ENCODE measurements at regions not wholly inside any gene's neighbourhood (a gene's known extent, or its start where the extent isn't known, plus 50 kb on each side); places are given as distances from the start of the nearest gene placed in this dataset.

DNA sequence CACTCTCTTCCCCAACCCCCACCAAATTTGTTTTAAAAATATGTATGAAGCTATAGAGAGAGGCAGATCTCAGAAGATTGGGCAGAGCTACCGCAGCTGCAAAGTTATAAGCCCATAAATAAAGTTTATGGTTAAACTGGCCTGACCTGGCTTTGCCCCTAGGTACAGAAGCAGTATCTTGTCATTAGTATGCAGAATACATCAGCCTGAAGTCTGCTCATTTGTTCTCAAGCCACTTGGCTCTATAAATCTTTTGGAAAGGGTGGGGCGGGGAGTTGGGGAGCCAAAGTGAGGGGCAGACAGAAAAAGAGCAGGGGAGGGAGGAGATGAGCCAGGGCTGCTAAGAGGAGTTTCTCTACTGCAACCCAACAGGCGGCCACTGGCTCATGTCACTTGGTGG lies 113.2 kb downstream of the SOX9 start:
- TF ChIP-seq EZH2phosphoT487 (conservative IDR thresholded peaks at IDR 0.05; ENCODE audit: low read length): no peak
- TF ChIP-seq, protein P1, sequence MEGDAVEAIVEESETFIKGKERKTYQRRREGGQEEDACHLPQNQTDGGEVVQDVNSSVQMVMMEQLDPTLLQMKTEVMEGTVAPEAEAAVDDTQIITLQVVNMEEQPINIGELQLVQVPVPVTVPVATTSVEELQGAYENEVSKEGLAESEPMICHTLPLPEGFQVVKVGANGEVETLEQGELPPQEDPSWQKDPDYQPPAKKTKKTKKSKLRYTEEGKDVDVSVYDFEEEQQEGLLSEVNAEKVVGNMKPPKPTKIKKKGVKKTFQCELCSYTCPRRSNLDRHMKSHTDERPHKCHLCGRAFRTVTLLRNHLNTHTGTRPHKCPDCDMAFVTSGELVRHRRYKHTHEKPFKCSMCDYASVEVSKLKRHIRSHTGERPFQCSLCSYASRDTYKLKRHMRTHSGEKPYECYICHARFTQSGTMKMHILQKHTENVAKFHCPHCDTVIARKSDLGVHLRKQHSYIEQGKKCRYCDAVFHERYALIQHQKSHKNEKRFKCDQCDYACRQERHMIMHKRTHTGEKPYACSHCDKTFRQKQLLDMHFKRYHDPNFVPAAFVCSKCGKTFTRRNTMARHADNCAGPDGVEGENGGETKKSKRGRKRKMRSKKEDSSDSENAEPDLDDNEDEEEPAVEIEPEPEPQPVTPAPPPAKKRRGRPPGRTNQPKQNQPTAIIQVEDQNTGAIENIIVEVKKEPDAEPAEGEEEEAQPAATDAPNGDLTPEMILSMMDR (IDR thresholded peaks at IDR 0.05; ENCODE audit: insufficient read depth, low read length, poor library complexity, severe bottlenecking): no peak
- H3K4me2 ChIP-seq (ENCODE audit: low read depth, low read length, poor library complexity, severe bottlenecking): no peak overlapping the region
- no peaks in the 10 kb centered on the region for H3K9me3 ChIP-seq (ENCODE audit: insufficient read depth, low read length)
- no peak overlapping the region for H3K9ac ChIP-seq (ENCODE audit: low read length)
- no peaks in the 10 kb centered on the region for H3K36me3 ChIP-seq (ENCODE audit: low read length)
- H3K79me2 ChIP-seq (ENCODE audit: insufficient read depth, low read length): no peaks in the 10 kb centered on the region
- no peaks in the 10 kb centered on the region for H3K27me3 ChIP-seq (ENCODE audit: low read length)
- no peaks in the 10 kb centered on the region for H3F3A ChIP-seq (ENCODE audit: insufficient read depth)
- H3K9me2 ChIP-seq (replicated peaks; ENCODE audit: insufficient read depth, low read length): no peaks in the 10 kb centered on the region
- H2AFZ ChIP-seq (ENCODE audit: low read depth, low read length, severe bottlenecking): no peak overlapping the region
- no peak overlapping the region for H3K4me3 ChIP-seq (ENCODE audit: insufficient read depth, low read length, poor library complexity, severe bottlenecking)
- no peak overlapping the region for H3K27ac ChIP-seq (ENCODE audit: low read depth, low read length)
- H4K20me1 ChIP-seq (ENCODE audit: low read depth, low read length): no peaks in the 10 kb centered on the region

DNA sequence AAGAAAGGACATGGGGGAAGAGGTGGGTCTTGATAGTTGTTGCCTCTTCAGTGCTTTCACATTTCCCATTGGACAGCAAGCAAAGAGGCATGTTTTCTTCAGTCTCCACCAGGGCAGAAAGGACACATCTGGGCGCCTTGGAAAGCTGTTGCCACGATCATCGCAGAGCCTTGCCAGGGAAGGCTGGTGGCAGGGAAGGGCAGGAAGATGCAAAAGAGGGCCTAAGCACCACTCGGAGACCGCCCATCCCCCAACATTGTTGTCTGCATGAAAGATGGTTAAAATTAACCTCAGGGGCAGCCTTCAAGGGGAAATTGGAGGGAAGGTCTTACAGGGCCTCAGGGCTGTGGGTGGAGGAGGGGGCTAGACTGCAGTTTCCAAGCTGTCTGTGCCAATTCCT lies 114.2 kb downstream of the SOX9 start:
- TF ChIP-seq EZH2phosphoT487 (conservative IDR thresholded peaks at IDR 0.05; ENCODE audit: low read length): no peak
- TF ChIP-seq, protein P1 (IDR thresholded peaks at IDR 0.05; ENCODE audit: insufficient read depth, low read length, poor library complexity, severe bottlenecking): no peak
- Histone ChIP-seq H3K9me3 (ENCODE audit: insufficient read depth, low read length) (no peaks in the 10 kb centered on the region), H3F3A (ENCODE audit: insufficient read depth) (no peaks in the 10 kb centered on the region), H3K36me3 (ENCODE audit: low read length) (no peaks in the 10 kb centered on the region), H3K4me3 (ENCODE audit: insufficient read depth, low read length, poor library complexity, severe bottlenecking) (no peak overlapping the region), H3K9me2 (replicated peaks; ENCODE audit: insufficient read depth, low read length) (no peaks in the 10 kb centered on the region), H3K9ac (ENCODE audit: low read length) (no peak overlapping the region), H3K4me2 (ENCODE audit: low read depth, low read length, poor library complexity, severe bottlenecking) (no peak overlapping the region), H3K27me3 (ENCODE audit: low read length) (no peaks in the 10 kb centered on the region), H3K27ac (ENCODE audit: low read depth, low read length) (no peak overlapping the region), H3K79me2 (ENCODE audit: insufficient read depth, low read length) (no peaks in the 10 kb centered on the region), H4K20me1 (ENCODE audit: low read depth, low read length) (no peaks in the 10 kb centered on the region), H2AFZ (ENCODE audit: low read depth, low read length, severe bottlenecking) (no peak overlapping the region)

DNA sequence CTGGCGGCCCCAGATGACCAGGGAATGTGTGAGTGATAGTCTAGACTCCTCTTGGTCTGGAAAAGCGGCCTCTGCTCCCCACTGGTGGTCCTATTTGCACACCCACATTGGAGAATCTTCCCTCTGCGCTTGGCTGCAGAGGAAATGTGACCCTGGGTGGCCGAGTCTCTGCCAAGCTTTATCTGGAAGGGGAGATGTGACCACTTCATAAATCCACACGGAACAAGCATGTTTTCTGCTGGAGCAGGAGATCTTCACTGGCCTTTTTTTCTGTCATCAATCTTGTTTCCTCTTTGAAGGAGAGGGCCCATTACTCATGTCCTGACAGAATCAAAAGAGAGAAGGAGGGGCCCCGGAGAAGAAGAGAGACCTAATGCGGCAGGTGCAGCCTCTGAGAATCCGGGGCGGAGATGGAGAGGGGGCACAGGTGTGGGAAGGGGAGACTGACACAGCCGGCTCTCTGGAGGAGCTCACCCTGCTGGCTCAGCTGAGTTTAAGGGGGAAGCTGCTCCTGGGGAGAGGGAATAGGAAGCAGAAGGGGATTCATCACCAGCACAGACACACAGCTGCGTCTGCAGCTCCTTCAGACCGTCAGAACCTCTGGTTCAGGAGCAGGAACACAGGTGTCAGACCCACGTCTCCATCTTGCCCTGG lies 116.3 kb downstream of the SOX9 start:
- H2AFZ ChIP-seq (ENCODE audit: low read depth, low read length, severe bottlenecking): no peak overlapping the region
- H3K4me2 ChIP-seq (ENCODE audit: low read depth, low read length, poor library complexity, severe bottlenecking): no peak overlapping the region
- no peaks in the 10 kb centered on the region for H3K27me3 ChIP-seq (ENCODE audit: low read length)
- no peak overlapping the region for H3K9ac ChIP-seq (ENCODE audit: low read length)
- H3K4me3 ChIP-seq (ENCODE audit: insufficient read depth, low read length, poor library complexity, severe bottlenecking): no peak overlapping the region
- no peaks in the 10 kb centered on the region for H3K36me3 ChIP-seq (ENCODE audit: low read length)
- no peaks in the 10 kb centered on the region for H3K9me3 ChIP-seq (ENCODE audit: insufficient read depth, low read length)
- no peaks in the 10 kb centered on the region for H3K9me2 ChIP-seq (replicated peaks; ENCODE audit: insufficient read depth, low read length)
- H4K20me1 ChIP-seq (ENCODE audit: low read depth, low read length): no peaks in the 10 kb centered on the region
- TF ChIP-seq, protein P1 (IDR thresholded peaks at IDR 0.05; ENCODE audit: insufficient read depth, low read length, poor library complexity, severe bottlenecking): no peak
- TF ChIP-seq EZH2phosphoT487 (conservative IDR thresholded peaks at IDR 0.05; ENCODE audit: low read length): no peak
- H3F3A ChIP-seq (ENCODE audit: insufficient read depth): no peaks in the 10 kb centered on the region
- H3K27ac ChIP-seq (ENCODE audit: low read depth, low read length): no peak overlapping the region
- no peaks in the 10 kb centered on the region for H3K79me2 ChIP-seq (ENCODE audit: insufficient read depth, low read length)
